Type B pancreatic cell (in vitro differentiated cells): ENCODE measurements at regions not wholly inside any gene's neighbourhood (a gene's known extent, or its start where the extent isn't known, plus 50 kb on each side); places are given as distances from the start of the nearest gene placed in this dataset.

Experiments
- DNase-seq: peaks from one replicate; pipeline ENCODE4 v3.0.0; 2021; ENCODE audit warnings: mixed read lengths; ENCODE audit not compliant: unreplicated experiment; ENCODE audit errors: extremely low spot score
- H3K27ac Mint-ChIP-seq: 2 replicates; pipeline ENCODE4 v1.8.0; 2021; ENCODE audit warnings: mild to moderate bottlenecking, mixed read lengths
- H3K27me3 Mint-ChIP-seq: 2 replicates; pipeline ENCODE4 v1.8.0; 2021; ENCODE audit warnings: mixed read lengths
- H3K36me3 Mint-ChIP-seq: 2 replicates; pipeline ENCODE4 v1.8.0; 2021; ENCODE audit warnings: mixed read lengths
- H3K4me1 Mint-ChIP-seq: one replicate; pipeline ENCODE4 v1.8.0; 2021; ENCODE audit warnings: mixed read lengths; ENCODE audit not compliant: unreplicated experiment
- H3K4me3 Mint-ChIP-seq: 2 replicates; pipeline ENCODE4 v1.8.0; 2021; ENCODE audit warnings: mild to moderate bottlenecking, mixed read lengths
- H3K9me3 Mint-ChIP-seq: 2 replicates; pipeline ENCODE4 v1.8.0; 2021; ENCODE audit warnings: mixed read lengths
- TF ChIP-seq, protein P1 (sequence below): fragments of 200-600 bp; sonication (generic); conservative IDR thresholded peaks from 2 replicates; pipeline ENCODE4 v1.5.0; 2021; ENCODE audit warnings: antibody characterized with exemption, mild to moderate bottlenecking

DNA sequence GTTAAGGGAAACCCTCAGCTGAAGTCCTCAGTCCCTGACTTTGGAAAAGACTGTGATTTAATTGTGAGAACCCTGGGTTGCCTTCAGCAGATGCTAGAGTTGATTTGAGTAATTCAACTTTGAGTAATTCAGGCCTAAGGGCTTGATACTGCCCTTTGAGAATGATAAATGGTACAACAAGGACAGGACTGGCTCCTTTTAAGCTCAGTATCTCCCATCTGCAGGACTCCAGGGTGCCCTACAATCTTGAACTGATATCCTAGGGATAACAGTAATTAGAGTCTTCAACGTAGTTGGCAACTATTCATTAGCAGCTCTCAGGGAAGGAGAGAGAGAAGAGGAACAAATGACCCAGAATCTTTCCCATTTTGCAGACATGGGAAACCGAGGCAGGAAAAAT is 186.4 kb downstream of the GATA3 start:
- TF ChIP-seq, protein P1, sequence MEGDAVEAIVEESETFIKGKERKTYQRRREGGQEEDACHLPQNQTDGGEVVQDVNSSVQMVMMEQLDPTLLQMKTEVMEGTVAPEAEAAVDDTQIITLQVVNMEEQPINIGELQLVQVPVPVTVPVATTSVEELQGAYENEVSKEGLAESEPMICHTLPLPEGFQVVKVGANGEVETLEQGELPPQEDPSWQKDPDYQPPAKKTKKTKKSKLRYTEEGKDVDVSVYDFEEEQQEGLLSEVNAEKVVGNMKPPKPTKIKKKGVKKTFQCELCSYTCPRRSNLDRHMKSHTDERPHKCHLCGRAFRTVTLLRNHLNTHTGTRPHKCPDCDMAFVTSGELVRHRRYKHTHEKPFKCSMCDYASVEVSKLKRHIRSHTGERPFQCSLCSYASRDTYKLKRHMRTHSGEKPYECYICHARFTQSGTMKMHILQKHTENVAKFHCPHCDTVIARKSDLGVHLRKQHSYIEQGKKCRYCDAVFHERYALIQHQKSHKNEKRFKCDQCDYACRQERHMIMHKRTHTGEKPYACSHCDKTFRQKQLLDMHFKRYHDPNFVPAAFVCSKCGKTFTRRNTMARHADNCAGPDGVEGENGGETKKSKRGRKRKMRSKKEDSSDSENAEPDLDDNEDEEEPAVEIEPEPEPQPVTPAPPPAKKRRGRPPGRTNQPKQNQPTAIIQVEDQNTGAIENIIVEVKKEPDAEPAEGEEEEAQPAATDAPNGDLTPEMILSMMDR: no peak
- H3K4me3 Mint-ChIP-seq: no peak overlapping the region
- H3K9me3 Mint-ChIP-seq: no peaks in the 10 kb centered on the region
- DNase-seq: no peak
- H3K27ac Mint-ChIP-seq: no peak overlapping the region
- no peaks in the 10 kb centered on the region for H3K36me3 Mint-ChIP-seq
- H3K27me3 Mint-ChIP-seq: peaks cover 5% of the 10 kb centered on the region
- peaks cover 5% of the 10 kb centered on the region for H3K4me1 Mint-ChIP-seq

DNA sequence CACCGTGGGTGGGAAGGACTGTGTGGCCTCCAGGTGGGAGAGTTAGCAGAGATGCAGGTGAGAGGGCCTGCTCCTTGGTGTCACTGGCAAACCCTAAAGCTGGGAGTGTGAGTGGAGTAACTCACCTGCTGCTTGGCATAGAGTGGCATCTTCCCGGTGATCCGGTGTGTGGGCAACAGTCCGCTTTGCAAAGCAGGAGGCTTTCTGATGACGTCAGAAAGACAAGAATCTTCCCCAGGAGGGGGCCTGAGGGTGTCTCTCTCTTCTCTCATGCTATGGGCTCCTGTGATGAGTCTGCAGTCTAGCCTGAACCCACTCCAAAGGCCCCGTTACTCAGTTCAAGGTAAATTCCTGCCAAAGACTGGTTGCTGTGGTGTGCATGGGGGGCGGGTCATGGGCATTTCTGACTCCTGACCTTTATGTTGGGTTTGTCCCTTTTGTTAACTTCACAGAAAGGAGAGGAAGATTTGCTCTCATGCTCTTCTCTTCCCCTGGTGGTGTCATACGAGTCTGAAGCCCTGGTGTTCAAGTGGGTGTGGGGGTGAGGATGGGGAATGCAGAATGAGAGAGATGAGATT is 187.9 kb downstream of the GATA3 start:
- Mint-ChIP-seq H3K4me1 (peaks cover 5% of the 10 kb centered on the region), H3K27ac (no peak overlapping the region), H3K36me3 (no peaks in the 10 kb centered on the region), H3K4me3 (no peak overlapping the region), H3K27me3 (peaks cover 5% of the 10 kb centered on the region), H3K9me3 (no peaks in the 10 kb centered on the region)
- DNase-seq: no peak
- TF ChIP-seq, protein P1: no peak

DNA sequence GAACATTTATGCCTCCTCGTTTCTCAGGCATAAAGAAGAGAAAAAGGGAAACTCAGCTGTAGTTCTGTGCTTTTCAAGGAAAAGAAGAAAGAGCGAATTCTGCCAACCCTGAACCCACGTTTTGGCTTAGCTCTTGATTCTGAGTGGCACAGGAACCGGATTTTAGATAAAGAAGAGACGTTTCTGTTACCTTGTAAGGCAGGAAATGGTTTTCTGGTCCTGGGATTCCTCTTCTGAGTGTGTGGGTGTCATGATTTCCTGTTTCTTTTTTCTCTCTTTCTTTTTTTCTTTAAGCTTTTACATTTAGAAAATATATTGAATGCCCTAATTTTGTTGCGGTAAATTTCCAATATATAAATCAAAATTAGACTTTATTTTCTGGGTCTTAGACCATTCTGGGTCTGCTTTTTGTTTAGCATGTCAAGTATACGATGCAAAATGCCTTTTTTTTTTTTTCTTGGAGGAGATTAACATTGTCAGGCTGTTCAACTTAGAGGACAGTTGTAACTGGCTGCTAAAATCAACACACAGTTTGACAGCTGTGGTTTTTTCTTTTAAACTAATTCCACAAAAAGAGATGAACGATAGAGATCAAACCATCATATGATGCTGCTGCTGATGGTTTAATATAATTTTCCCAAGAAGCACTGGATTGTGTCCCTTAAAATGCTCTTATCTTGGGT is 190.8 kb downstream of the GATA3 start:
- H3K36me3 Mint-ChIP-seq: no peaks in the 10 kb centered on the region
- no peak for DNase-seq
- TF ChIP-seq, protein P1: no peak
- peaks cover 5% of the 10 kb centered on the region for H3K9me3 Mint-ChIP-seq
- no peak overlapping the region for H3K27ac Mint-ChIP-seq
- peaks cover 2% of the 10 kb centered on the region for H3K27me3 Mint-ChIP-seq
- H3K4me3 Mint-ChIP-seq: no peak overlapping the region
- no peaks in the 10 kb centered on the region for H3K4me1 Mint-ChIP-seq

DNA sequence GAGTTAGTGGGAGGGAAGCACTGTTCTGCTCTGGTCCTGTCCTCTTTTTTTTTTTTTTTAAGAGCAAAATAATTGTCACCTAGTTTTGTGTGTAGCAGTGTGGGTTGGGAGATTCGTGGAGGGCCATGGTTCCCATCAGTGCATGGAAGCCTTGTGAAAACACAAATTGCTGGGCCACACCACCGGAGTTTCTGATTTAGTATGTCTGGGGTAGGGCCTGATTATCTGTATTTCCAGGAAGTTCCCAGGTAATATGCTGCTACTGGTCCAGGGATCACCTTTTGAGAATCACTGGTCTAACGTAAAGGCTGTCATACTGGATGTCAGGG is 191.3 kb downstream of the GATA3 start:
- Mint-ChIP-seq H3K4me3 (no peak overlapping the region), H3K27me3 (no peaks in the 10 kb centered on the region), H3K27ac (no peak overlapping the region), H3K9me3 (peaks cover 5% of the 10 kb centered on the region), H3K4me1 (no peaks in the 10 kb centered on the region), H3K36me3 (no peaks in the 10 kb centered on the region)
- TF ChIP-seq, protein P1: no peak
- DNase-seq: no peak

DNA sequence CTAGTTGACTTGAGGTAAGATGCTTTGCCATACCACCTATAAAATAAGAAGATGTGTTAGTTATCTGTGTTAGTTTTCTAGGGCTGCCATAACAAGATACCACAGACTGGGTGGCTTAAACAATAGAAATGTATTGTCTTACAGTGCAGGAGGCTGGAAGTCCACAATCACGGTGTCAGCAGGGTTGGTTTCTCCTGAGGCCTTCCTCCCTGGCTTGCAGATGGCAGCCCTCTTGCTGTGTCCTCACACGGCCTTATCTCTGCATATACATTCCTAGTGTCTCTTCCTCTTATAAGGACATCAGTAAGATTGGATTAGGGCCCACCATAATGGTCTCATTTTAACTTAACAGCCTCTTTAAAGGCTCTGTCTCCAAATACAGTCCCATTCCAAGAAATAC is 192.1 kb downstream of the GATA3 start:
- TF ChIP-seq, protein P1: no peak
- Mint-ChIP-seq H3K27me3 (no peaks in the 10 kb centered on the region), H3K9me3 (peaks cover 5% of the 10 kb centered on the region), H3K4me3 (no peak overlapping the region), H3K27ac (no peak overlapping the region), H3K36me3 (no peaks in the 10 kb centered on the region), H3K4me1 (no peaks in the 10 kb centered on the region)
- DNase-seq: no peak
